Stimulated activated CD8-positive, alpha-beta memory T cell treated with anti-CD3 and anti-CD28 coated beads, Interleukin-12 subunit alpha, Interleukin-12 subunit beta, amount 100 ng/mL, for 4 hours (primary cell): ENCODE measurements at regions not wholly inside any gene's neighbourhood (a gene's known extent, or its start where the extent isn't known, plus 50 kb on each side); places are given as distances from the start of the nearest gene placed in this dataset.

Experiments used
- DNase-seq: peaks from one replicate; pipeline ENCODE4 v3.0.0-alpha.2; 2020; ENCODE audit warnings: low read depth

- DNase-seq: no peak
Observed at GRCh38 chr13:91141543-91142061, 205.9 kb upstream of the MIR17HG start.

- DNase-seq: no peak
Observed at GRCh38 chr13:91142572-91142971, 204.9 kb upstream of the MIR17HG start.

GRCh38 chr13:91144054-91144453 is 203.4 kb upstream of the MIR17HG start:
- no peak for DNase-seq

- DNase-seq: no peak
Observed at GRCh38 chr13:91144486-91144885, 203.0 kb upstream of the MIR17HG start.

- no peak for DNase-seq
Observed at GRCh38 chr13:91145571-91146205, 201.8 kb upstream of the MIR17HG start.

GRCh38 chr13:91146601-91147000 is 200.9 kb upstream of the MIR17HG start:
- no peak for DNase-seq

- no peak for DNase-seq
Observed at GRCh38 chr13:91148098-91148497, 199.4 kb upstream of the MIR17HG start.

GRCh38 chr13:91151921-91152320 is 195.6 kb upstream of the MIR17HG start:
- no peak for DNase-seq

GRCh38 chr13:91153372-91153771 is 194.1 kb upstream of the MIR17HG start:
- no peak for DNase-seq

GRCh38 chr13:91154558-91155353 is 192.7 kb upstream of the MIR17HG start:
- DNase-seq: no peak

GRCh38 chr13:91155512-91156114 is 191.9 kb upstream of the MIR17HG start:
- no peak for DNase-seq

GRCh38 chr13:91157273-91158016 is 190.0 kb upstream of the MIR17HG start:
- no peak for DNase-seq

- DNase-seq: no peak
Observed at GRCh38 chr13:91158017-91158395, 189.5 kb upstream of the MIR17HG start.

GRCh38 chr13:91162180-91162579 is 185.3 kb upstream of the MIR17HG start:
- no peak for DNase-seq

- no peak for DNase-seq
Observed at GRCh38 chr13:91162589-91162988, 184.9 kb upstream of the MIR17HG start.

- no peak for DNase-seq
Observed at GRCh38 chr13:91165758-91166157, 181.7 kb upstream of the MIR17HG start.

GRCh38 chr13:91166714-91167511 is 180.6 kb upstream of the MIR17HG start:
- DNase-seq: no peak

- no peak for DNase-seq
Observed at GRCh38 chr13:91167706-91168385, 179.6 kb upstream of the MIR17HG start.

- DNase-seq: no peak
Observed at GRCh38 chr13:91168386-91168711, 179.1 kb upstream of the MIR17HG start.

- DNase-seq: no peak
Observed at GRCh38 chr13:91169321-91170050, 178.0 kb upstream of the MIR17HG start.
